H9 (cell line): ENCODE measurements at regions not wholly inside any gene's neighbourhood (a gene's known extent, or its start where the extent isn't known, plus 50 kb on each side); places are given as distances from the start of the nearest gene placed in this dataset.

Experiments
- DNase-seq: peaks from one replicate; pipeline ENCODE4 v3.0.0-alpha.2; 2017
- H2AFZ ChIP-seq: one replicate; pipeline ENCODE4 v1.6.1; 2013; ENCODE audit warnings: mild to moderate bottlenecking, low read length, control low read depth, moderate library complexity
- H2AK5ac ChIP-seq: 2 replicates; pipeline ENCODE4 v1.6.1; 2013; ENCODE audit warnings: low read length, control low read depth, mixed read lengths; ENCODE audit not compliant: insufficient read length
- H2BK120ac ChIP-seq: one replicate; pipeline ENCODE4 v1.6.1; 2013; ENCODE audit warnings: low read depth, mild to moderate bottlenecking, low read length, control low read depth, inconsistent platforms; ENCODE audit not compliant: poor library complexity, severe bottlenecking
- H2BK12ac ChIP-seq: 2 replicates; pipeline ENCODE4 v1.6.1; 2013; ENCODE audit warnings: low read length, control low read depth, mixed read lengths, low read depth; ENCODE audit not compliant: insufficient read length
- H2BK15ac ChIP-seq: 2 replicates; pipeline ENCODE4 v1.6.1; 2013; ENCODE audit warnings: low read depth, low read length, control low read depth
- H2BK20ac ChIP-seq: one replicate; pipeline ENCODE4 v1.6.1; 2013; ENCODE audit warnings: low read depth, mild to moderate bottlenecking, low read length, control low read depth, inconsistent platforms; ENCODE audit not compliant: poor library complexity, severe bottlenecking
- H2BK5ac ChIP-seq: 2 replicates; pipeline ENCODE4 v1.6.1; 2013; ENCODE audit warnings: low read length, control low read depth, mixed read lengths; ENCODE audit not compliant: insufficient read length
- H3K14ac ChIP-seq: 2 replicates; pipeline ENCODE4 v1.6.1; 2013; ENCODE audit warnings: low read length, control low read depth; ENCODE audit not compliant: insufficient read depth
- H3K18ac ChIP-seq: 2 replicates; pipeline ENCODE4 v1.6.1; 2013; ENCODE audit warnings: low read depth, mild to moderate bottlenecking, mixed read lengths, low read length, control low read depth; ENCODE audit not compliant: insufficient read length
- H3K23ac ChIP-seq: 2 replicates; pipeline ENCODE4 v1.6.1; 2013; ENCODE audit warnings: low read length, control low read depth, mixed read lengths, low read depth; ENCODE audit not compliant: insufficient read length
- H3K23me2 ChIP-seq: 2 replicates; pipeline ENCODE4 v1.6.1; 2013; ENCODE audit warnings: low read depth, mild to moderate bottlenecking, mixed read lengths, low read length, control low read depth; ENCODE audit not compliant: insufficient read length, poor library complexity, severe bottlenecking
- H3K27ac ChIP-seq: 2 replicates; pipeline ENCODE4 v1.5.1; 2013; ENCODE audit warnings: low read length, control low read depth, mixed read lengths, low read depth; ENCODE audit not compliant: insufficient read length
- H3K27me3 ChIP-seq: 2 replicates; pipeline ENCODE4 v1.6.1; 2013; ENCODE audit warnings: low read length, control low read depth, inconsistent platforms; ENCODE audit not compliant: insufficient read depth
- H3K4ac ChIP-seq: 2 replicates; pipeline ENCODE4 v1.6.1; 2013; ENCODE audit warnings: low read depth, mild to moderate bottlenecking, control low read depth, inconsistent platforms, low read length, moderate library complexity
- H3K4me1 ChIP-seq: 2 replicates; pipeline ENCODE4 v1.6.1; 2013; ENCODE audit warnings: low read length, control low read depth, inconsistent platforms; ENCODE audit not compliant: insufficient read depth
- H3K4me2 ChIP-seq: 2 replicates; pipeline ENCODE4 v1.6.1; 2013; ENCODE audit warnings: low read length, control low read depth, mixed read lengths; ENCODE audit not compliant: insufficient read length, insufficient read depth
- H3K56ac ChIP-seq: 2 replicates; pipeline ENCODE4 v1.6.1; 2013; ENCODE audit warnings: low read depth, mild to moderate bottlenecking, mixed read lengths, low read length, control low read depth; ENCODE audit not compliant: insufficient read length
- H3K79me1 ChIP-seq: 2 replicates; pipeline ENCODE4 v1.6.1; 2013; ENCODE audit warnings: low read depth, mild to moderate bottlenecking, moderate library complexity, low read length, control low read depth, inconsistent platforms; ENCODE audit not compliant: insufficient read depth, poor library complexity, severe bottlenecking
- H3K79me2 ChIP-seq: 2 replicates; pipeline ENCODE4 v1.6.1; 2013; ENCODE audit warnings: low read length, control low read depth, inconsistent platforms; ENCODE audit not compliant: insufficient read depth
- H3K9ac ChIP-seq: 2 replicates; pipeline ENCODE4 v1.6.1; 2013; ENCODE audit warnings: low read length, control low read depth, mixed read lengths; ENCODE audit not compliant: insufficient read length; ENCODE audit errors: extremely low read depth
- H3K9me3 ChIP-seq: one replicate; pipeline ENCODE4 v1.6.1; 2013; ENCODE audit warnings: low read depth, low read length, inconsistent platforms; ENCODE audit not compliant: control insufficient read depth
- H3T11ph ChIP-seq: one replicate; pipeline ENCODE4 v1.6.1; 2013; ENCODE audit warnings: mild to moderate bottlenecking, low read length, control low read depth, inconsistent platforms
- H4K20me1 ChIP-seq: one replicate; pipeline ENCODE4 v1.6.1; 2013; ENCODE audit not compliant: control insufficient read depth, insufficient read length, insufficient read depth
- H4K5ac ChIP-seq: 2 replicates; pipeline ENCODE4 v1.6.1; 2013; ENCODE audit warnings: low read depth, mild to moderate bottlenecking, mixed read lengths, low read length, control low read depth; ENCODE audit not compliant: insufficient read length
- H4K8ac ChIP-seq: replicated peaks from 2 replicates; pipeline ENCODE4 v1.6.1; 2013; ENCODE audit warnings: low read length, control low read depth, mixed read lengths, low read depth; ENCODE audit not compliant: insufficient read length
- H4K91ac ChIP-seq: 2 replicates; pipeline ENCODE4 v1.6.1; 2013; ENCODE audit warnings: low read depth, mild to moderate bottlenecking, moderate library complexity, mixed read lengths, low read length, control low read depth; ENCODE audit not compliant: insufficient read length
- H3K27ac Mint-ChIP-seq, 3 experiments: 2 replicates in 2 of 3; 3 replicates in 1 of 3; pipeline ENCODE4 v1.8.0; 2020 to 2021; ENCODE audit warnings: mixed read lengths in 3 of 3, mild to moderate bottlenecking in 1 of 3, moderate library complexity in 1 of 3
- H3K27me3 Mint-ChIP-seq: 2 replicates; pipeline ENCODE4 v1.8.0; 2021; ENCODE audit warnings: low read depth, mild to moderate bottlenecking, moderate library complexity, mixed read lengths
- H3K36me3 Mint-ChIP-seq, 3 experiments: 2 replicates in 2 of 3; 3 replicates in 1 of 3; pipeline ENCODE4 v1.8.0; 2020 to 2021; ENCODE audit warnings: low read depth in 3 of 3, mixed read lengths in 3 of 3; ENCODE audit not compliant: insufficient read depth in 1 of 3
- H3K4me1 Mint-ChIP-seq, 2 experiments: 2 replicates each; pipeline ENCODE4 v1.8.0; 2020; ENCODE audit warnings: mixed read lengths in 2 of 2
- H3K4me3 Mint-ChIP-seq, 2 experiments: 2 replicates in 1 of 2; 3 replicates in 1 of 2; pipeline ENCODE4 v1.8.0; 2020 to 2021; ENCODE audit warnings: mild to moderate bottlenecking in 2 of 2, mixed read lengths in 2 of 2, moderate library complexity in 1 of 2
- H3K9me3 Mint-ChIP-seq, 2 experiments: 2 replicates in 1 of 2; 3 replicates in 1 of 2; pipeline ENCODE4 v1.8.0; 2020; ENCODE audit warnings: mild to moderate bottlenecking in 2 of 2, mixed read lengths in 2 of 2, moderate library complexity in 1 of 2
- CTCF ChIP-seq: fragments of 200-600 bp; sonication (generic); conservative IDR thresholded peaks from 3 replicates; pipeline ENCODE4 v1.8.0; 2021; ENCODE audit warnings: antibody characterized with exemption, mild to moderate bottlenecking
- WGBS: extraction: QIAGEN DNeasy Blood & Tissue Kit; methylation state at CpG from one replicate; pipeline ENCODE4 v1.1.7; 2013; ENCODE audit warnings: missing lambda C conversion rate, low lambda C conversion rate, mixed read lengths; ENCODE audit not compliant: insufficient read length; ENCODE audit errors: extremely low coverage; 5-methylcytosine and 5-hydroxymethylcytosine counted together

- Histone ChIP-seq H3K27ac (no peak overlapping the region), H3K4ac (no peak overlapping the region), H3K18ac (no peak overlapping the region), H3K9ac (no peak overlapping the region), H2BK15ac (no peak overlapping the region), H2AFZ (no peak overlapping the region), H3K56ac (no peak overlapping the region), H3K4me2 (no peak overlapping the region), H4K8ac (no peak overlapping the region), H3K79me1 (no peaks in the 10 kb centered on the region), H4K91ac (no peak overlapping the region), H3K9me3 (no peaks in the 10 kb centered on the region), H3T11ph (no peak overlapping the region), H3K79me2 (no peaks in the 10 kb centered on the region), H2BK5ac (no peak overlapping the region), H2BK20ac (no peak overlapping the region), H3K4me1 (no peaks in the 10 kb centered on the region), H3K14ac (no peak overlapping the region), H3K27me3 (no peaks in the 10 kb centered on the region), H4K5ac (no peak overlapping the region), H4K20me1 (no peaks in the 10 kb centered on the region), H2BK12ac (no peak overlapping the region), H3K23me2 (no peaks in the 10 kb centered on the region), H2AK5ac (no peak overlapping the region), H2BK120ac (no peak overlapping the region), H3K23ac (no peak overlapping the region)
- Mint-ChIP-seq H3K4me1 (no peaks in the 10 kb centered on the region), H3K36me3 (no peaks in the 10 kb centered on the region), H3K4me3 (no peak overlapping the region), H3K27me3 (no peaks in the 10 kb centered on the region; the same call in 1 of the 2 replicates), H3K27ac (no peak overlapping the region), H3K9me3 (peaks cover 0 to 2% of the 10 kb centered on the region in 2 experiments; a peak in 2 of 5 replicates)
- DNase-seq: no peak
- WGBS: no CpG with 5 or more reads among the region's 1 CpG
- no peak for TF ChIP-seq CTCF
Measured at GRCh38 chr17:70810609-70811008, 641.3 kb downstream of the KCNJ2 start.
